Small intestine (tissue), 7 donors: ENCODE measurements at regions not wholly inside any gene's neighbourhood (a gene's known extent, or its start where the extent isn't known, plus 50 kb on each side); places are given as distances from the start of the nearest gene placed in this dataset.

Experiments
- DNase-seq, 2 donors: peaks; one replicate each; pipeline versions ENCODE4 v3.0.0 to v3.0.0-alpha.2; 2013
- FAIRE-seq: peaks from 2 replicates; lab custom pipeline; 2012; peaks lifted over from hg19 to GRCh38; lab: Jason Lieb, UNC
- H3K27ac ChIP-seq, 3 donors: one replicate each; pipeline ENCODE4 v1.5.1; 2013; ENCODE audit warnings: low read length in 2 of 3, mild to moderate bottlenecking in 2 of 3, control low read depth in 1 of 3, inconsistent platforms in 1 of 3, low read depth in 1 of 3, moderate library complexity in 1 of 3
- H3K27me3 ChIP-seq, 3 donors: one replicate each; pipeline ENCODE4 v1.6.1; 2013; ENCODE audit warnings: low read length in 3 of 3, inconsistent platforms in 1 of 3; ENCODE audit not compliant: control insufficient read depth in 3 of 3, insufficient read depth in 3 of 3
- H3K36me3 ChIP-seq, 3 donors: one replicate each; pipeline ENCODE4 v1.6.1; 2013; ENCODE audit warnings: low read length in 3 of 3, inconsistent platforms in 1 of 3, low read depth in 1 of 3, mild to moderate bottlenecking in 1 of 3, moderate library complexity in 1 of 3; ENCODE audit not compliant: control insufficient read depth in 3 of 3, insufficient read depth in 2 of 3
- H3K4me1 ChIP-seq, 3 donors: one replicate each; pipeline ENCODE4 v1.6.1; 2013; ENCODE audit warnings: low read length in 2 of 3, inconsistent platforms in 1 of 3, low read depth in 1 of 3, mild to moderate bottlenecking in 1 of 3, moderate library complexity in 1 of 3; ENCODE audit not compliant: control insufficient read depth in 3 of 3, insufficient read depth in 2 of 3
- H3K4me3 ChIP-seq, 3 donors: one replicate each; pipeline ENCODE4 v1.5.1; 2013; ENCODE audit warnings: low read length in 3 of 3, control low read depth in 1 of 3, inconsistent platforms in 1 of 3, low read depth in 1 of 3, mild to moderate bottlenecking in 1 of 3, moderate library complexity in 1 of 3
- H3K9me3 ChIP-seq, 2 donors: one replicate each; pipeline ENCODE4 v1.6.1; 2013; ENCODE audit warnings: low read depth in 1 of 2, low read length in 1 of 2; ENCODE audit not compliant: control insufficient read depth in 2 of 2, insufficient read depth in 1 of 2
- WGBS, 3 donors: extraction: QIAGEN DNeasy Blood & Tissue Kit; methylation state at CpG; one replicate each; pipeline ENCODE4 v1.1.7; 2013; 5-methylcytosine and 5-hydroxymethylcytosine counted together
- donor health status: healthy with polysubstance abuse.
- donor health status: control.
- donor health status: control.
- donor health status: Bipolar disorder and iron deficiency.
- donor health status: healthy.

GRCh38 chr2:47300081-47300480 lies 69.0 kb upstream of the EPCAM start:
- Histone ChIP-seq H3K9me3 (no peaks in the 10 kb centered on the region), H3K27ac (peak overlapping the region in 1 of 3 donors; percentile 16)

GRCh38 chr2:47299555-47299954 lies 69.6 kb upstream of the EPCAM start:
- Histone ChIP-seq H3K36me3 (no peaks in the 10 kb centered on the region), H3K4me3 (no peak overlapping the region), H3K9me3 (no peaks in the 10 kb centered on the region), H3K27me3 (no peaks in the 10 kb centered on the region), H3K4me1 (peaks cover 0 to 58% (median 2%) of the 10 kb centered on the region in 3 donors), H3K27ac (peak overlapping the region in 1 of 3 donors; percentile 16)
- DNase-seq (peak in 1 of 2 donors; percentile 61), FAIRE-seq (no peak)
- WGBS, 3 donors: 72 to 88% (median 75%) methylated on average over 8 to 9 of the region's 9 CpGs

More at GRCh38 chr2:47300081-47300480, 69.0 kb upstream of the EPCAM start:
- Histone ChIP-seq H3K27me3 (no peaks in the 10 kb centered on the region), H3K4me1 (peaks cover 0 to 59% (median 2%) of the 10 kb centered on the region in 3 donors), H3K36me3 (no peaks in the 10 kb centered on the region), H3K4me3 (no peak overlapping the region)
- 23 to 76% (median 42%) methylated on average over 1 of the region's 1 CpG for WGBS, 3 donors
- DNase-seq (peak in 1 of 2 donors; percentile 35), FAIRE-seq (no peak)

GRCh38 chr2:47298771-47299170 lies 70.3 kb upstream of the EPCAM start:
- H3K4me1 ChIP-seq: peaks cover 1 to 61% (median 2%) of the 10 kb centered on the region in 3 donors
- H3K36me3 ChIP-seq: no peaks in the 10 kb centered on the region
- H3K27ac ChIP-seq: peak overlapping the region in 1 of 3 donors; percentile 57
- H3K27me3 ChIP-seq: no peaks in the 10 kb centered on the region
- 64 to 73% (median 69%) methylated on average over 3 of the region's 3 CpGs for WGBS, 3 donors
- H3K9me3 ChIP-seq: no peaks in the 10 kb centered on the region
- DNase-seq (no peak), FAIRE-seq (no peak)
- no peak overlapping the region for H3K4me3 ChIP-seq

DNA sequence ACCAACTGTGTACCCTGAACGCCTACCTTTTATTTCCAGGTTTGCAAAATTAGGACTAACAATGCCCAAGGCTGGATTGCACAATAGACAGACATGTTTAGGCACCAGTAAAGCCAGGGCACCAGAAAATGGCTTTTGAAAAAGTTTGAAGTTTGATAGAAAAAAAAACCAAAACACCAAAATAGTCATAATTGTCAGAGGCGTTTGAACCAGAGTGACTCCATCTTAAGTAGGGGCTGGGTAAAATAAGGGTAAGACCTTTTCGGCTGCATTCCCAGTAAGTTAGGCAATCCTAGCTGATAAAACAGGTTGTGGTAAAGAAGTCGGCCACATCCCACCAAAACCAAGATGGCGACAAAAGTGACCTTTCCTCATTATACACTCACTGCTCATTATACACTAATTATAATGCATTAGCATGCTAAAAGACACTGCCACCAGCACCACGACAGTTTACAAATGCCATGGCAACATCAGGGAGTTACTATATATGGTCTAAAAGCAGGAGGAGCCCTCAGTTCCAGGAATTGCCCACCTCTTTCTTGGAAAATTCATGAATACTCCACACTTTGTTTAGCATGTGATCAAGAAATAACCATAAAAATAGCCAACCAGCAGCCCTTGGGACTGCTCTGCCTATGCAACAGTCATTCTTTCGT lies 71.2 kb upstream of the EPCAM start:
- no peaks in the 10 kb centered on the region for H3K9me3 ChIP-seq
- FAIRE-seq: no peak
- H3K4me3 ChIP-seq: no peak overlapping the region
- no peaks in the 10 kb centered on the region for H3K27me3 ChIP-seq
- H3K27ac ChIP-seq: peak overlapping the region in 1 of 3 donors; percentile 57
- H3K4me1 ChIP-seq: peaks cover 2 to 56% (median 2%) of the 10 kb centered on the region in 3 donors
- H3K36me3 ChIP-seq: no peaks in the 10 kb centered on the region
- 85 to 99% (median 88%) methylated on average over 7 of the region's 7 CpGs for WGBS, 3 donors
- peak in 1 of 2 donors; percentile 81 for DNase-seq

GRCh38 chr2:47295981-47296635 lies 73.0 kb upstream of the EPCAM start:
- FAIRE-seq (no peak), DNase-seq (no peak)
- Histone ChIP-seq H3K4me3 (no peak overlapping the region), H3K9me3 (no peaks in the 10 kb centered on the region), H3K36me3 (no peaks in the 10 kb centered on the region), H3K27ac (no peak overlapping the region), H3K4me1 (peaks cover 2 to 60% (median 2%) of the 10 kb centered on the region in 3 donors), H3K27me3 (no peaks in the 10 kb centered on the region)
- WGBS, 3 donors: 86 to 90% (median 86%) methylated on average over 5 of the region's 5 CpGs

DNA sequence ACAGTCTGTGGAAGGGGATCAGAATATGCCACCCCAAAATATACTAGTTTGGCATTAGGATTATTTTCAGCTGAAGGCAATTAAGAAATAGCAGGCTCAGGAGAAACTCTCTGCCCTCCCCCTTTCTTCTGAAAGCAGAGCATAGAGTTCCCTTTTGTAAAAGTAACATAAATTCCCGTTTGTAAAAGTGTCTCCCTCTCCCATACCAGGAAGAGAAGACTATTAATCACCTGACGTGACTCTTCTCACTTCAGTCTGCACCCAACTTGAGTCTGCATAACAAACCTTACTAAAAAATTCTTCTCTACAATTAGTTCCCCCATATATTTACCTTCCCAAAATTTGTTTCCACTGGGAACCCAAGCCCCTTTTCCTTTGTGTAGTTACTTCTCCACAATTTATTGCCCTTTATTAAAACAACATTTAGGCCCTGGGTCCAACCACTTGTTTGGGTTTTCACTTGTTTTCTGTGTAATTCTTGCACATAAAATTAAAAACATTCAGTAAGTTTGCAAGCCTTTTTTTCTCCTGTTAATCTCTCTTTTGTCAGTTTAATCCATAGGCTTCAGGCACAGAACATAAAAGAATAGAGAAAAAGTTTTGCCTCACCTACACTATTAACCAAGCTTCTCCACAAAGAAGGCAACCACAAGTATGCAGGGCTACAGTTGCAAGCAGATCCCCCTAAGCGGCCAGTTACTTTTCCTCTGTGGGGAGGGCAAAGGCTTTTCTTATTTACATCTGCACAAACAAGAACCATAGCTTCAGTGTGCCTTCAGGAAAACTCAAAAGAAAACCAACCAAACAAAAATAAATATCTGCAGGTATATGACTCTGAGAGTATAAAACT lies 73.8 kb upstream of the EPCAM start:
- DNase-seq (no peak), FAIRE-seq (no peak)
- no peaks in the 10 kb centered on the region for H3K9me3 ChIP-seq
- no peak overlapping the region for H3K27ac ChIP-seq
- 68 to 71% (median 70%) methylated on average over 3 of the region's 3 CpGs for WGBS, 3 donors
- no peaks in the 10 kb centered on the region for H3K36me3 ChIP-seq
- peaks cover 0 to 52% (median 2%) of the 10 kb centered on the region in 3 donors for H3K4me1 ChIP-seq
- no peak overlapping the region for H3K4me3 ChIP-seq
- H3K27me3 ChIP-seq: no peaks in the 10 kb centered on the region

- Histone ChIP-seq H3K4me3 (no peak overlapping the region), H3K4me1 (peaks cover 0 to 45% (median 2%) of the 10 kb centered on the region in 3 donors), H3K36me3 (no peaks in the 10 kb centered on the region), H3K9me3 (no peaks in the 10 kb centered on the region), H3K27ac (peak overlapping the region in 2 of 3 donors; percentile 26 to 61), H3K27me3 (no peaks in the 10 kb centered on the region)
- DNase-seq (peak; percentile 69 to 79), FAIRE-seq (no peak)
- 15 to 66% (median 44%) methylated on average over 6 of the region's 6 CpGs for WGBS, 3 donors
These were observed 75.1 kb upstream of the EPCAM start for GRCh38 chr2:47293976-47294375.

DNA sequence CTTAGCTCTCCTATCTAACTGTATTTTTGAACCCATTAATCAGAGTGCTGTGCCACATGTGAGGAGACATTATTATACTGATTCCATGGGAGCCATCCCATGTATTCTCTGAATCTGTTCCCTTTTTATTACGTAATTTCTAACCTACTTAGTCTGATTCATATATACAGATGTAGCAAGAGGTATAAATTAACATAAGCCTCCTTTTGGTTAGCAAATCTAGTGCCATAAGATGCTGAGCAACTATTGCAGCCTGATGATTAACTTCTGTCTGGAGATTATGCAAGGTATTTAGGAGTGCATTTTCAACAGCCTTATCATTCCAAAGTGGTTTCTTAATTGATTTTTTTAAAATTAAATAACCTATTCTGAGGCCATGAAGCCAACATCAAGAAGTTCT lies 80.2 kb upstream of the EPCAM start:
- H3K4me3 ChIP-seq: no peak overlapping the region
- H3K9me3 ChIP-seq: no peaks in the 10 kb centered on the region
- DNase-seq (no peak), FAIRE-seq (no peak)
- H3K36me3 ChIP-seq: no peaks in the 10 kb centered on the region
- H3K27ac ChIP-seq: no peak overlapping the region
- H3K27me3 ChIP-seq: no peaks in the 10 kb centered on the region
- peaks cover 0 to 13% (median 2%) of the 10 kb centered on the region in 3 donors for H3K4me1 ChIP-seq
- WGBS, 3 donors: 88 to 91% (median 89%) methylated on average over 1 of the region's 1 CpG
